Dermis blood vessel endothelial cell (primary cell): ENCODE measurements at regions not wholly inside any gene's neighbourhood (a gene's known extent, or its start where the extent isn't known, plus 50 kb on each side); places are given as distances from the start of the nearest gene placed in this dataset.

Experiments
- DNase-seq: peaks from one replicate; pipeline ENCODE4 v3.0.0; 2010

DNA sequence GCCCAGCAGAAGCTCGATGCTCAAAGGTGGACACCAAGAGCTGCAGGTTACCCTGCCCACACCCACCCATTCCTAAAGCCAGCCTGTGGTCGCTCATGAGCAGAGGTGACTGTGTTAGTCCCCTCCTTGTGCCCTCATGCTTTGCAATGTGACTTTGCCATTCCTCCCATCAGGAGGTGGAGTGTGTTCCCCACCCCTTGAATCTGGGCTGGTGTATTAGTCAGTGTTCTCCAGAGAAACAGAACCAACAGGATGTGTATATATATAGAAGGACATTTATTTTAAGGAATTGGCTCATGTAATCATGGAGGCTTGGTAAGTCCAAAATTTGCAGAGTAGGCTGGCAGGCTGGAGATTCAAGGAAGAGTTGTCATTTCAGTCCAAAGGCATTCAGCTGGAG is 54.4 kb upstream of the RNF24 start:
- DNase-seq: no peak

DNA sequence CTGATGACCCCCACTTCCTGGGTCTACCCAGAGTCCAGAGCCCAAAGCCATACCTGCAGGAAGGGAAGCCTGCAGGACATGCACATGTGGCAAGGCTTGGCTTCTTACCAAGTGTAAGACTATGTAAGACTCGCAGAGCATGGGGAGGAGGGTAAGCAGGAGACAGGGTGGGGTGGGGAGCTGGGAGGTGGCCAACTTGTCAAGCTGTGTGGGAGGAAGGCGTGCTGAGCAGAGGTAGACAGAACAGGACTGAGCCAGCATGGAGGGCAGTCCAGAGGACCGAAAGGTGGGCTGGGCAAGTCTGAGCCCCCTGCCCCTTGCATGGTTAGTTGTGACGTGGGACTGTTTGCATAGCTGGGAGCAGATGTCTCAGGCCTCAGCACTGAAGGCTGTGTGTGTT is 53.4 kb upstream of the RNF24 start:
- no peak for DNase-seq

DNA sequence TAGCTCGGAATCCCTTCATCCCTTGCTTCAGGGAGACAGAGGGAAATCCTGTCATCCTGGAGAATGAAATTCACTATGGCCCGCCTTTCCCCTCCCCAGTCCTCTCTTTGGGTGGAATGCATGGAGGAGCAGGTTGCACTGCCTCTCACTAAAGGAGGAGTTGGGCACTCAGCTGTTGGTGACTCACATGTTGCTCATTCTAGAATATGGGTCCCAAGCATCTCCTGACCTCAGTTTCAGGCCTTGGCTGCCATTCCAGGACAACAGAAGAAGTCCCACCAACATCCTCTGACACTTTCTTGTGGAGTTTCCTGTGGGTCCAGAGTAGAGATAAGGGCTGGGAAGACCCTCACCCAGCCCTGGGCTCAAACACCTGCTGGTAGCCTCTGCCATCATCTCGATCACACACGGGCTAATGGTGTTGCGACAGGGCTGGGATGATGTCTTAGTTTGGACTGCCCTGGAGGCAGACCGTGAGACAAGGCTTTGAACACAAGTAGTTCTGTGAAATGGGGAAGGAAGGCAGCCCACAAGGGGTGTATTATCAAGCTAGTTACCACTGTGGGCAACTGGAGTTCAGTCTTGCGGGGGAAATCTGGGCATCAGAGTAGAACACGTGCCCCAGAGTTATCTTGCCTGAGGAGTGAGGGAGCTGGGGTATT is 52.4 kb upstream of the RNF24 start:
- peak; percentile 47 for DNase-seq

- DNase-seq: no peak
Measured at GRCh38 chr20:4066551-4066950, 51.2 kb upstream of the RNF24 start.

- peak; percentile 81 for DNase-seq
Measured at GRCh38 chr20:4065391-4065844, 50.1 kb upstream of the RNF24 start.
